ENCODE measurements at regions not wholly inside any gene's neighbourhood (a gene's known extent, or its start where the extent isn't known, plus 50 kb on each side); places are given as distances from the start of the nearest gene placed in this dataset.

DNA sequence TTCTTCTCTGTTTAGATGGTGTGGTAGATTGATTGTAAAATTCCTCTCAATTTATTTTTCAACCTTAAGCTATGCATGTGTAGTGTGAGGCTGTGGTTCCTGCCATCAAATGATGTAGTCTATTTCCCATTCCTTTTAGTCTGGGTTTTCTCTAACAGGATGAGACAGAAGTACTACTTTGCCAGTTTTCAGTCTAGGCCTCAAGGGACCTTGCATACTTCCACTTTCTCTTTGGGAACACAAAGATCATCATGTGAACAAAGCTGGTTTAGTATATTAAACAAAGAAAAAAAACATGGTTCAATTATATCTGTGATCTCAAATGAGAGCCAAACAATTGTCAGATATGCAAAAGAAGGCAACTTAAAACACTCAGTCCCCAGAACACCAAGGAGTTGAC is 1284.0 kb downstream of the RAPGEF2 start (continued):
- TF ChIP-seq, protein P1, sequence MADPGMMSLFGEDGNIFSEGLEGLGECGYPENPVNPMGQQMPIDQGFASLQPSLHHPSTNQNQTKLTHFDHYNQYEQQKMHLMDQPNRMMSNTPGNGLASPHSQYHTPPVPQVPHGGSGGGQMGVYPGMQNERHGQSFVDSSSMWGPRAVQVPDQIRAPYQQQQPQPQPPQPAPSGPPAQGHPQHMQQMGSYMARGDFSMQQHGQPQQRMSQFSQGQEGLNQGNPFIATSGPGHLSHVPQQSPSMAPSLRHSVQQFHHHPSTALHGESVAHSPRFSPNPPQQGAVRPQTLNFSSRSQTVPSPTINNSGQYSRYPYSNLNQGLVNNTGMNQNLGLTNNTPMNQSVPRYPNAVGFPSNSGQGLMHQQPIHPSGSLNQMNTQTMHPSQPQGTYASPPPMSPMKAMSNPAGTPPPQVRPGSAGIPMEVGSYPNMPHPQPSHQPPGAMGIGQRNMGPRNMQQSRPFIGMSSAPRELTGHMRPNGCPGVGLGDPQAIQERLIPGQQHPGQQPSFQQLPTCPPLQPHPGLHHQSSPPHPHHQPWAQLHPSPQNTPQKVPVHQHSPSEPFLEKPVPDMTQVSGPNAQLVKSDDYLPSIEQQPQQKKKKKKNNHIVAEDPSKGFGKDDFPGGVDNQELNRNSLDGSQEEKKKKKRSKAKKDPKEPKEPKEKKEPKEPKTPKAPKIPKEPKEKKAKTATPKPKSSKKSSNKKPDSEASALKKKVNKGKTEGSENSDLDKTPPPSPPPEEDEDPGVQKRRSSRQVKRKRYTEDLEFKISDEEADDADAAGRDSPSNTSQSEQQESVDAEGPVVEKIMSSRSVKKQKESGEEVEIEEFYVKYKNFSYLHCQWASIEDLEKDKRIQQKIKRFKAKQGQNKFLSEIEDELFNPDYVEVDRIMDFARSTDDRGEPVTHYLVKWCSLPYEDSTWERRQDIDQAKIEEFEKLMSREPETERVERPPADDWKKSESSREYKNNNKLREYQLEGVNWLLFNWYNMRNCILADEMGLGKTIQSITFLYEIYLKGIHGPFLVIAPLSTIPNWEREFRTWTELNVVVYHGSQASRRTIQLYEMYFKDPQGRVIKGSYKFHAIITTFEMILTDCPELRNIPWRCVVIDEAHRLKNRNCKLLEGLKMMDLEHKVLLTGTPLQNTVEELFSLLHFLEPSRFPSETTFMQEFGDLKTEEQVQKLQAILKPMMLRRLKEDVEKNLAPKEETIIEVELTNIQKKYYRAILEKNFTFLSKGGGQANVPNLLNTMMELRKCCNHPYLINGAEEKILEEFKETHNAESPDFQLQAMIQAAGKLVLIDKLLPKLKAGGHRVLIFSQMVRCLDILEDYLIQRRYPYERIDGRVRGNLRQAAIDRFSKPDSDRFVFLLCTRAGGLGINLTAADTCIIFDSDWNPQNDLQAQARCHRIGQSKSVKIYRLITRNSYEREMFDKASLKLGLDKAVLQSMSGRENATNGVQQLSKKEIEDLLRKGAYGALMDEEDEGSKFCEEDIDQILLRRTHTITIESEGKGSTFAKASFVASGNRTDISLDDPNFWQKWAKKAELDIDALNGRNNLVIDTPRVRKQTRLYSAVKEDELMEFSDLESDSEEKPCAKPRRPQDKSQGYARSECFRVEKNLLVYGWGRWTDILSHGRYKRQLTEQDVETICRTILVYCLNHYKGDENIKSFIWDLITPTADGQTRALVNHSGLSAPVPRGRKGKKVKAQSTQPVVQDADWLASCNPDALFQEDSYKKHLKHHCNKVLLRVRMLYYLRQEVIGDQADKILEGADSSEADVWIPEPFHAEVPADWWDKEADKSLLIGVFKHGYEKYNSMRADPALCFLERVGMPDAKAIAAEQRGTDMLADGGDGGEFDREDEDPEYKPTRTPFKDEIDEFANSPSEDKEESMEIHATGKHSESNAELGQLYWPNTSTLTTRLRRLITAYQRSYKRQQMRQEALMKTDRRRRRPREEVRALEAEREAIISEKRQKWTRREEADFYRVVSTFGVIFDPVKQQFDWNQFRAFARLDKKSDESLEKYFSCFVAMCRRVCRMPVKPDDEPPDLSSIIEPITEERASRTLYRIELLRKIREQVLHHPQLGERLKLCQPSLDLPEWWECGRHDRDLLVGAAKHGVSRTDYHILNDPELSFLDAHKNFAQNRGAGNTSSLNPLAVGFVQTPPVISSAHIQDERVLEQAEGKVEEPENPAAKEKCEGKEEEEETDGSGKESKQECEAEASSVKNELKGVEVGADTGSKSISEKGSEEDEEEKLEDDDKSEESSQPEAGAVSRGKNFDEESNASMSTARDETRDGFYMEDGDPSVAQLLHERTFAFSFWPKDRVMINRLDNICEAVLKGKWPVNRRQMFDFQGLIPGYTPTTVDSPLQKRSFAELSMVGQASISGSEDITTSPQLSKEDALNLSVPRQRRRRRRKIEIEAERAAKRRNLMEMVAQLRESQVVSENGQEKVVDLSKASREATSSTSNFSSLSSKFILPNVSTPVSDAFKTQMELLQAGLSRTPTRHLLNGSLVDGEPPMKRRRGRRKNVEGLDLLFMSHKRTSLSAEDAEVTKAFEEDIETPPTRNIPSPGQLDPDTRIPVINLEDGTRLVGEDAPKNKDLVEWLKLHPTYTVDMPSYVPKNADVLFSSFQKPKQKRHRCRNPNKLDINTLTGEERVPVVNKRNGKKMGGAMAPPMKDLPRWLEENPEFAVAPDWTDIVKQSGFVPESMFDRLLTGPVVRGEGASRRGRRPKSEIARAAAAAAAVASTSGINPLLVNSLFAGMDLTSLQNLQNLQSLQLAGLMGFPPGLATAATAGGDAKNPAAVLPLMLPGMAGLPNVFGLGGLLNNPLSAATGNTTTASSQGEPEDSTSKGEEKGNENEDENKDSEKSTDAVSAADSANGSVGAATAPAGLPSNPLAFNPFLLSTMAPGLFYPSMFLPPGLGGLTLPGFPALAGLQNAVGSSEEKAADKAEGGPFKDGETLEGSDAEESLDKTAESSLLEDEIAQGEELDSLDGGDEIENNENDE (IDR thresholded peaks at IDR 0.05; ENCODE audit: insufficient replicate concordance, low read length), result no peak
- TF ChIP-seq CHD1 (IDR thresholded peaks at IDR 0.05; ENCODE audit: low read depth, low read length) (no peak), JUN (IDR thresholded peaks at IDR 0.05; ENCODE audit: low read depth, low read length) (no peak), HDAC2 (IDR thresholded peaks at IDR 0.05; ENCODE audit: borderline replicate concordance in 1 of 2, low read depth in 2 of 2, low read length in 2 of 2) (no peak), ZNF274 (IDR thresholded peaks at IDR 0.05; ENCODE audit: borderline replicate concordance, extremely low read depth, low read length) (no peak), KDM1A (IDR thresholded peaks at IDR 0.05; ENCODE audit: borderline replicate concordance, low read length) (no peak), BRCA1 (IDR thresholded peaks at IDR 0.05; ENCODE audit: low read depth, low read length) (no peak), POLR2AphosphoS5 (IDR thresholded peaks at IDR 0.05; ENCODE audit: low read depth, low read length) (no peak), SP2 (IDR thresholded peaks at IDR 0.05; ENCODE audit: low read length) (no peak)

Data from H1 (cell line).